ENCODE measurements at regions not wholly inside any gene's neighbourhood (a gene's known extent, or its start where the extent isn't known, plus 50 kb on each side); places are given as distances from the start of the nearest gene placed in this dataset.

- TF ChIP-seq, protein P1, sequence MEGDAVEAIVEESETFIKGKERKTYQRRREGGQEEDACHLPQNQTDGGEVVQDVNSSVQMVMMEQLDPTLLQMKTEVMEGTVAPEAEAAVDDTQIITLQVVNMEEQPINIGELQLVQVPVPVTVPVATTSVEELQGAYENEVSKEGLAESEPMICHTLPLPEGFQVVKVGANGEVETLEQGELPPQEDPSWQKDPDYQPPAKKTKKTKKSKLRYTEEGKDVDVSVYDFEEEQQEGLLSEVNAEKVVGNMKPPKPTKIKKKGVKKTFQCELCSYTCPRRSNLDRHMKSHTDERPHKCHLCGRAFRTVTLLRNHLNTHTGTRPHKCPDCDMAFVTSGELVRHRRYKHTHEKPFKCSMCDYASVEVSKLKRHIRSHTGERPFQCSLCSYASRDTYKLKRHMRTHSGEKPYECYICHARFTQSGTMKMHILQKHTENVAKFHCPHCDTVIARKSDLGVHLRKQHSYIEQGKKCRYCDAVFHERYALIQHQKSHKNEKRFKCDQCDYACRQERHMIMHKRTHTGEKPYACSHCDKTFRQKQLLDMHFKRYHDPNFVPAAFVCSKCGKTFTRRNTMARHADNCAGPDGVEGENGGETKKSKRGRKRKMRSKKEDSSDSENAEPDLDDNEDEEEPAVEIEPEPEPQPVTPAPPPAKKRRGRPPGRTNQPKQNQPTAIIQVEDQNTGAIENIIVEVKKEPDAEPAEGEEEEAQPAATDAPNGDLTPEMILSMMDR (conservative IDR thresholded peaks at IDR 0.05; ENCODE audit: low read length): no peak
- TF ChIP-seq EZH2phosphoT487 (IDR thresholded peaks at IDR 0.05; ENCODE audit: borderline replicate concordance, low read depth, low read length): no peak
Measured at GRCh38 chr1:208782186-208782585, 538.0 kb upstream of the PLXNA2 start.
